CD4-positive, alpha-beta T cell (primary cell): ENCODE measurements at regions not wholly inside any gene's neighbourhood (a gene's known extent, or its start where the extent isn't known, plus 50 kb on each side); places are given as distances from the start of the nearest gene placed in this dataset.

Source experiments
- ATAC-seq: fragments of 200-7000 bp; cut with Tn5 transposase; one replicate; pipeline ENCODE4 v1.10.0; 2022; ENCODE audit warnings: mild to moderate bottlenecking; ENCODE audit not compliant: poor library complexity
- CTCF ChIA-PET: fragments of 350-600 bp; sonication (Branson Sonifier 250); formaldehyde crosslinking; loops from one replicate; lab custom pipeline; 2021; ENCODE audit warnings: antibody characterized with exemption, inconsistent platforms; lab: Charles Lee
- POLR2A ChIA-PET: fragments of 350-600 bp; sonication (Branson Sonifier 250); formaldehyde crosslinking; loops from one replicate; lab custom pipeline; 2021; ENCODE audit warnings: antibody characterized with exemption, inconsistent platforms; lab: Charles Lee
- DNase-seq, 14 experiments: peaks; one replicate each; pipeline ENCODE4 v3.0.0-alpha.2; 2013 to 2020; ENCODE audit warnings: mixed read lengths in 2 of 14
- H3K27ac ChIP-seq, 2 donors: one replicate each; pipeline versions ENCODE4 v1.5.1 to v1.7.0; 2013; ENCODE audit warnings: low read length in 2 of 2, low read depth in 1 of 2, mild to moderate bottlenecking in 1 of 2
- H3K27me3 ChIP-seq, 2 experiments: 1 replicate in 1 of 2; 2 replicates in 1 of 2; pipeline versions ENCODE4 v1.6.1 to v1.7.0; 2013; ENCODE audit warnings: low read length in 2 of 2, control low read depth in 1 of 2, mild to moderate bottlenecking in 1 of 2, moderate library complexity in 1 of 2; ENCODE audit not compliant: insufficient read depth in 2 of 2, control insufficient read depth in 1 of 2
- H3K36me3 ChIP-seq: one replicate; pipeline ENCODE4 v1.6.1; 2013; ENCODE audit warnings: low read length, control low read depth; ENCODE audit not compliant: insufficient read depth
- H3K4me1 ChIP-seq: one replicate; pipeline ENCODE4 v1.6.1; 2013; ENCODE audit warnings: low read length, control low read depth; ENCODE audit not compliant: insufficient read depth
- H3K4me3 ChIP-seq: one replicate; pipeline ENCODE4 v1.5.1; 2013; ENCODE audit warnings: mild to moderate bottlenecking, low read length, moderate library complexity
- H3K9me3 ChIP-seq, 2 experiments: 1 replicate in 1 of 2; 2 replicates in 1 of 2; pipeline versions ENCODE4 v1.6.1 to v1.7.0; 2013; ENCODE audit warnings: low read length in 2 of 2, mild to moderate bottlenecking in 2 of 2, control low read depth in 1 of 2, moderate library complexity in 1 of 2; ENCODE audit not compliant: control insufficient read depth in 1 of 2, insufficient read depth in 1 of 2
- H3K27ac Mint-ChIP-seq: one replicate; pipeline ENCODE4 v1.8.0; 2020; ENCODE audit warnings: mixed read lengths
- H3K27me3 Mint-ChIP-seq: one replicate; pipeline ENCODE4 v1.8.0; 2021; ENCODE audit warnings: mixed read lengths
- H3K36me3 Mint-ChIP-seq: one replicate; pipeline ENCODE4 v1.8.0; 2021; ENCODE audit warnings: low read depth, mixed read lengths
- H3K4me1 Mint-ChIP-seq: one replicate; pipeline ENCODE4 v1.8.0; 2021; ENCODE audit warnings: low read depth, mixed read lengths
- H3K4me3 Mint-ChIP-seq: one replicate; pipeline ENCODE4 v1.8.0; 2020; ENCODE audit warnings: mild to moderate bottlenecking, mixed read lengths
- H3K9me3 Mint-ChIP-seq: one replicate; pipeline ENCODE4 v1.8.0; 2020; ENCODE audit warnings: mixed read lengths
- CTCF ChIP-seq: fragments of 200-600 bp; IDR thresholded peaks from one replicate; pipeline ENCODE4 v1.8.0; 2022; ENCODE audit warnings: antibody characterized with exemption, mild to moderate bottlenecking
- intact Hi-C, 2 experiments: fragments of 100-400 bp; cut with DNase I in 1 of 2; cut with micrococcal nuclease in 1 of 2; formaldehyde crosslinking; loops; one replicate each; pipeline versions ENCODE4 v1.15.1 to v1.9.0; 2023 to 2025; cut with DNase I, micrococcal nuclease

- peaks cover 6% of the 10 kb centered on the region for H3K4me1 Mint-ChIP-seq
- Histone ChIP-seq H3K27me3 (peaks cover 61 to 69% of the 10 kb centered on the region in 2 experiments), H3K36me3 (no peaks in the 10 kb centered on the region), H3K27ac (no peak overlapping the region), H3K4me3 (no peak overlapping the region), H3K4me1 (no peaks in the 10 kb centered on the region), H3K9me3 (peaks cover 0 to 19% of the 10 kb centered on the region in 2 experiments)
- POLR2A ChIA-PET, result no interaction called here
- CTCF ChIA-PET, result no interaction called here
- no peak for ATAC-seq
- peak in 3 of 14 experiments; percentile 12 to 32 (median 27) for DNase-seq
- TF ChIP-seq CTCF, result no peak
- no peak overlapping the region for H3K4me3 Mint-ChIP-seq
- peaks cover 94% of the 10 kb centered on the region for H3K27me3 Mint-ChIP-seq
- H3K9me3 Mint-ChIP-seq, result no peaks in the 10 kb centered on the region
- H3K27ac Mint-ChIP-seq, result no peak overlapping the region
- intact Hi-C loops, result no loop called here
- H3K36me3 Mint-ChIP-seq, result no peaks in the 10 kb centered on the region
Measured at GRCh38 chr5:141753971-141754713, 72.1 kb upstream of the ARAP3 start.

GRCh38 chr5:141753143-141753970 is 71.3 kb upstream of the ARAP3 start:
- Mint-ChIP-seq H3K27ac (no peak overlapping the region), H3K4me3 (no peak overlapping the region), H3K36me3 (no peaks in the 10 kb centered on the region), H3K9me3 (no peaks in the 10 kb centered on the region), H3K4me1 (peaks cover 4% of the 10 kb centered on the region), H3K27me3 (peaks cover 91% of the 10 kb centered on the region)
- Histone ChIP-seq H3K36me3 (no peaks in the 10 kb centered on the region), H3K4me3 (no peak overlapping the region), H3K9me3 (peaks cover 0 to 19% of the 10 kb centered on the region in 2 experiments), H3K27ac (no peak overlapping the region), H3K27me3 (peaks cover 55 to 69% of the 10 kb centered on the region in 2 experiments), H3K4me1 (no peaks in the 10 kb centered on the region)
- ChIA-PET CTCF (no interaction called here), POLR2A (interaction anchor here (0.7 kb wide), 1 partner anchor 208 kb away, joined by 3 read pairs; no protein-coding TSS in a partner anchor)
- no peak for DNase-seq
- TF ChIP-seq CTCF, result no peak
- intact Hi-C loops, result no loop called here
- no peak for ATAC-seq

GRCh38 chr5:141747152-141748141 is 65.4 kb upstream of the ARAP3 start:
- H3K36me3 Mint-ChIP-seq, result no peaks in the 10 kb centered on the region
- no peak overlapping the region for H3K27ac ChIP-seq
- DNase-seq, result no peak

More at GRCh38 chr5:141747152-141748141, 65.4 kb upstream of the ARAP3 start:
- ATAC-seq, result no peak
- Mint-ChIP-seq H3K4me1 (no peaks in the 10 kb centered on the region), H3K9me3 (no peaks in the 10 kb centered on the region), H3K27me3 (peaks cover 80% of the 10 kb centered on the region), H3K4me3 (no peak overlapping the region), H3K27ac (no peak overlapping the region)
- ChIA-PET POLR2A (no interaction called here), CTCF (no interaction called here)
- Histone ChIP-seq H3K4me1 (no peaks in the 10 kb centered on the region), H3K36me3 (no peaks in the 10 kb centered on the region), H3K4me3 (no peak overlapping the region), H3K27me3 (peaks cover 23 to 51% of the 10 kb centered on the region in 2 experiments), H3K9me3 (peaks cover 0 to 5% of the 10 kb centered on the region in 2 experiments)
- no peak for TF ChIP-seq CTCF
- intact Hi-C loops, result no loop called here
